PC-3 (cell line): ENCODE measurements at regions not wholly inside any gene's neighbourhood (a gene's known extent, or its start where the extent isn't known, plus 50 kb on each side); places are given as distances from the start of the nearest gene placed in this dataset.

Experiments
- ATAC-seq: fragments of 200-7000 bp; cut with Tn5 transposase; 2 replicates; pipeline ENCODE4 v1.9.1; 2020; ENCODE audit warnings: mild to moderate bottlenecking, moderate library complexity
- BruUV-seq: library from RNA; stranded (reverse); fragments of 400-500 nt; replicated peaks from 2 replicates; lab custom pipeline; 2021; lab: Mats Ljungman, UMichigan
- CTCF ChIA-PET: fragments of 300-600 bp; sonication (Branson Sonifier 250); formaldehyde crosslinking; loops from one replicate; lab custom pipeline; 2022; ENCODE audit warnings: antibody characterized with exemption; lab: Charles Lee
- POLR2A ChIA-PET: fragments of 300-600 bp; sonication (Branson Sonifier 250); formaldehyde crosslinking; loops from one replicate; lab custom pipeline; 2022; ENCODE audit warnings: antibody characterized with exemption; ENCODE audit not compliant: unreplicated experiment; lab: Charles Lee
- DNase-seq: peaks from one replicate; pipeline ENCODE4 v3.0.0-alpha.2; 2015
- H2AFZ ChIP-seq: fragments of 300-600 bp; sonication (generic); 2 replicates; pipeline ENCODE4 v1.6.0; 2016; ENCODE audit warnings: antibody characterized with exemption, low read length
- H3F3A ChIP-seq: fragments of 300-600 bp; sonication (generic); one replicate; pipeline ENCODE4 v1.6.0; 2017; ENCODE audit warnings: antibody characterized with exemption, low read length, control low read depth, mild to moderate bottlenecking; ENCODE audit not compliant: unreplicated experiment
- H3K27ac ChIP-seq: fragments of 300-600 bp; sonication (generic); 2 replicates; pipeline ENCODE4 v1.5.1; 2016; ENCODE audit warnings: mild to moderate bottlenecking, low read length
- H3K27me3 ChIP-seq: fragments of 300-600 bp; sonication (generic); 2 replicates; pipeline ENCODE4 v1.6.1; 2016; ENCODE audit warnings: low read length, mixed read lengths
- H3K36me3 ChIP-seq: fragments of 300-600 bp; sonication (generic); 2 replicates; pipeline ENCODE4 v1.6.1; 2016; ENCODE audit warnings: low read depth, mixed run types, low read length, mixed read lengths
- H3K4me1 ChIP-seq: fragments of 300-600 bp; sonication (generic); 2 replicates; pipeline ENCODE4 v1.5.1; 2016; ENCODE audit warnings: low read length; ENCODE audit not compliant: insufficient read depth
- H3K4me2 ChIP-seq: fragments of 300-600 bp; sonication (generic); 2 replicates; pipeline ENCODE4 v1.6.0; 2016; ENCODE audit warnings: low read length
- H3K4me3 ChIP-seq: fragments of 300-600 bp; sonication (generic); 2 replicates; pipeline ENCODE4 v1.5.1; 2016; ENCODE audit warnings: mild to moderate bottlenecking, low read length, mixed read lengths
- H3K79me2 ChIP-seq: fragments of 300-600 bp; sonication (generic); 2 replicates; pipeline ENCODE4 v1.6.1; 2017; ENCODE audit warnings: low read length, mixed read lengths
- H3K9ac ChIP-seq: fragments of 300-600 bp; sonication (generic); 2 replicates; pipeline ENCODE4 v1.6.0; 2016; ENCODE audit warnings: mild to moderate bottlenecking, low read length
- H3K9me2 ChIP-seq: fragments of 300-600 bp; sonication (generic); replicated peaks from 2 replicates; pipeline ENCODE4 v1.6.1; 2016; ENCODE audit warnings: mixed run types, low read length, mixed read lengths
- H3K9me3 ChIP-seq: fragments of 300-600 bp; sonication (generic); 2 replicates; pipeline ENCODE4 v1.6.1; 2016; ENCODE audit warnings: low read length, mixed read lengths
- H4K20me1 ChIP-seq: fragments of 300-600 bp; sonication (generic); 2 replicates; pipeline ENCODE4 v1.6.1; 2016; ENCODE audit warnings: low read length, mixed read lengths
- CTCF ChIP-seq: fragments of 300-600 bp; sonication (generic); conservative IDR thresholded peaks from 2 replicates; pipeline ENCODE4 v1.5.1; 2017; ENCODE audit warnings: antibody characterized with exemption, low read depth, mild to moderate bottlenecking, low read length
- EZH2 ChIP-seq: fragments of 300-600 bp; sonication (generic); IDR thresholded peaks from one replicate; pipeline ENCODE4 v1.6.1; 2017; ENCODE audit warnings: antibody characterized with exemption, mild to moderate bottlenecking, low read length; ENCODE audit not compliant: unreplicated experiment
- EZH2phosphoT487 ChIP-seq: fragments of 300-600 bp; sonication (generic); IDR thresholded peaks from 2 replicates; pipeline ENCODE4 v1.6.1; 2018; ENCODE audit warnings: mild to moderate bottlenecking, antibody characterized with exemption, low read length, borderline replicate concordance
- intact Hi-C: fragments of 100-400 bp; cut with micrococcal nuclease; formaldehyde crosslinking; loops from 2 replicates; pipeline ENCODE4 v1.9.0; 2023

- no peak overlapping the region for H3K27ac ChIP-seq
- H4K20me1 ChIP-seq, result no peaks in the 10 kb centered on the region
- H3K4me1 ChIP-seq, result no peaks in the 10 kb centered on the region
- no peaks in the 10 kb centered on the region for H3K36me3 ChIP-seq
- DNase-seq, result no peak
- no TSS peak for BruUV-seq
- H3K9ac ChIP-seq, result no peak overlapping the region
- ATAC-seq, result no peak
- no peak overlapping the region for H3K4me2 ChIP-seq
- ChIA-PET CTCF (no interaction called here), POLR2A (no interaction called here)
- H3K79me2 ChIP-seq, result no peaks in the 10 kb centered on the region
- intact Hi-C loops, result no loop called here
- no peaks in the 10 kb centered on the region for H3K27me3 ChIP-seq
- H3F3A ChIP-seq, result no peaks in the 10 kb centered on the region
- H3K9me2 ChIP-seq, result no peaks in the 10 kb centered on the region
- H2AFZ ChIP-seq, result no peak overlapping the region
- TF ChIP-seq EZH2 (no peak), EZH2phosphoT487 (no peak), CTCF (no peak)
- no peaks in the 10 kb centered on the region for H3K9me3 ChIP-seq
- no peak overlapping the region for H3K4me3 ChIP-seq
Observed at GRCh38 chr6:14190929-14191224, 73.3 kb downstream of the CD83 start.

- intact Hi-C loops, result no loop called here
Observed at GRCh38 chr6:14191761-14192160, 74.2 kb downstream of the CD83 start.

More at GRCh38 chr6:14191761-14192160, 74.2 kb downstream of the CD83 start:
- Histone ChIP-seq H4K20me1 (no peaks in the 10 kb centered on the region), H2AFZ (no peak overlapping the region), H3K4me2 (no peak overlapping the region), H3K9me2 (no peaks in the 10 kb centered on the region), H3K27me3 (no peaks in the 10 kb centered on the region), H3K9me3 (no peaks in the 10 kb centered on the region), H3K79me2 (no peaks in the 10 kb centered on the region), H3K36me3 (no peaks in the 10 kb centered on the region), H3K4me3 (no peak overlapping the region), H3K9ac (no peak overlapping the region), H3F3A (no peaks in the 10 kb centered on the region), H3K27ac (no peak overlapping the region), H3K4me1 (no peaks in the 10 kb centered on the region)
- no peak for TF ChIP-seq CTCF
- no peak for TF ChIP-seq EZH2
- ChIA-PET CTCF (no interaction called here), POLR2A (no interaction called here)
- DNase-seq, result no peak
- no TSS peak for BruUV-seq
- no peak for ATAC-seq
